Left ventricle myocardium inferior (tissue), 1 donor: ENCODE measurements at regions not wholly inside any gene's neighbourhood (a gene's known extent, or its start where the extent isn't known, plus 50 kb on each side); places are given as distances from the start of the nearest gene placed in this dataset.

Experiments
- DNase-seq: peaks from one replicate; pipeline ENCODE4 v3.0.0-alpha.2; 2020
- H3K27ac ChIP-seq: fragments of 200-600 bp; replicated peaks from 2 replicates; pipeline ENCODE4 v1.8.0; 2021
- H3K27me3 ChIP-seq: fragments of 200-600 bp; 2 replicates; pipeline ENCODE4 v1.8.0; 2021; ENCODE audit warnings: low read depth
- H3K36me3 ChIP-seq: fragments of 200-600 bp; 2 replicates; pipeline ENCODE4 v1.8.0; 2021
- H3K4me1 ChIP-seq: fragments of 200-600 bp; 2 replicates; pipeline ENCODE4 v1.8.0; 2021
- H3K4me3 ChIP-seq: fragments of 200-600 bp; 2 replicates; pipeline ENCODE4 v1.8.0; 2021; ENCODE audit warnings: mild to moderate bottlenecking, moderate library complexity
- H3K9me3 ChIP-seq: fragments of 200-600 bp; replicated peaks from 2 replicates; pipeline ENCODE4 v1.8.0; 2021
- CTCF ChIP-seq: fragments of 200-600 bp; IDR thresholded peaks from 2 replicates; pipeline ENCODE4 v1.8.0; 2021; ENCODE audit warnings: antibody characterized with exemption, mild to moderate bottlenecking, borderline replicate concordance
- intact Hi-C: fragments of 100-400 bp; cut with micrococcal nuclease; formaldehyde crosslinking; loops from one replicate; pipeline ENCODE4 v1.11.0; 2022
- donor health status: DM: no; HTN: yes; CAD: no; lungs with severe emphysema.

DNA sequence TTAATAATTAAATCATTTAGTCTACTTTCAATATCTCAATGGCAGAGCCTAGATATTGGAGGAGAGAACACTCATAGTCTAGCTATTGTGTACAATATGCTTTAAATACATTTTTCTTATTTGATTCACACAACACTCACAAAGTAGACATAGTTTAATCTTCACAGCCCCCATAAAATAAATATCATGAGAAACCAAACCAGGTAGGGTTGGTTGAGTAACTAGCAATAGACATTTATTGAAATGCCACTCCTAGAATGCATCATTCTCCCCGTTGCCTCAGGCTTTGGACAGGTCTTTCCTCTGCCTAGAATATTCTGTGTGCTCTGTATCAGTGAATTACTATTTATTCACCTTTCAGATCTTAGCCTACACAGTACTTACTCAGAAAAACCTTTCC is 141.9 kb downstream of the CEMIP2 start:
- intact Hi-C loops: no loop called here
- Histone ChIP-seq H3K4me1 (peaks cover 14% of the 10 kb centered on the region), H3K4me3 (no peak overlapping the region), H3K9me3 (no peaks in the 10 kb centered on the region), H3K36me3 (no peaks in the 10 kb centered on the region), H3K27ac (no peak overlapping the region), H3K27me3 (no peaks in the 10 kb centered on the region)
- no peak for TF ChIP-seq CTCF
- DNase-seq: no peak

DNA sequence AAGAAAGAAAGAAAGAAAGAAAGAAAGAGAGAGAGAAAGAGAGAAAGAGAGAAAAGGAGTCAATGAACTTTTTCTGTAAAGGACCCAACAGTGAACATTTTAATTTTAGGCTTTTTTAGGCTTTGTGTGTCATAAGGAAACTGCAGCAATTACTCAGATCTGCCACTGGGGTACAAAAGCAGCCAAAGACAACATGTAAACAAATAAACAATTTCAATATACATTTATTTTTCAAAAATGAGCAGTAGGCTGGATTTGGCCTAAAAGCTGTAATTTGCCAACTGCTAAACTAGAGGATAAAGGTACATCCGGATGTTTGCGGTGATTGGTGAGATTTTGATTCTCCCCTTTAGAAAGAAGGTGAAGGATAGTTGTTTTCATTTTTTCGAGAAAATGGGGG is 143.6 kb downstream of the CEMIP2 start:
- TF ChIP-seq CTCF: no peak
- Histone ChIP-seq H3K4me3 (no peak overlapping the region), H3K9me3 (no peaks in the 10 kb centered on the region), H3K36me3 (no peaks in the 10 kb centered on the region), H3K4me1 (peaks cover under 1% of the 10 kb centered on the region), H3K27ac (no peak overlapping the region), H3K27me3 (no peaks in the 10 kb centered on the region)
- DNase-seq: no peak
- intact Hi-C loops: no loop called here

DNA sequence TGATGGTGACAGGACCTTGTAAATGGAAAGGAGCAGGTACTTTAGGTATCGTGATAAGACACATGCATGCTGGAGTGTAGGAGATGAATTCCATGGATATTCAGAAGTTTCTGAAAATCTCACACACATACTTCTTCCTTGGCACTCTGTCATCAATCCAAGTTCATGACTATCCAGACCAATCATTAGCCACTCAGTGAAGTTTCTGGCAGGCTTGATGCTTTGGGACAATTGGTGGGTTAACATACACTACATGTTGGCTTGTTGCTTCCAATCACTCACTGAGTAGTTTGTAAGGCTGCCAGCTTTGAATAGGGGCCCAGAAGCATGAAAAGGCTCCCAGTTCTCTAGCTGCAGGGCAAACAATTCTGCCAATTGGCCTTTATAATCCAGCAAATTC is 147.6 kb downstream of the CEMIP2 start:
- no peaks in the 10 kb centered on the region for H3K4me1 ChIP-seq
- H3K9me3 ChIP-seq: peaks cover 17% of the 10 kb centered on the region
- no peaks in the 10 kb centered on the region for H3K36me3 ChIP-seq
- H3K27me3 ChIP-seq: no peaks in the 10 kb centered on the region
- no peak for DNase-seq
- H3K4me3 ChIP-seq: no peak overlapping the region
- intact Hi-C loops: no loop called here
- no peak for TF ChIP-seq CTCF
- no peak overlapping the region for H3K27ac ChIP-seq

DNA sequence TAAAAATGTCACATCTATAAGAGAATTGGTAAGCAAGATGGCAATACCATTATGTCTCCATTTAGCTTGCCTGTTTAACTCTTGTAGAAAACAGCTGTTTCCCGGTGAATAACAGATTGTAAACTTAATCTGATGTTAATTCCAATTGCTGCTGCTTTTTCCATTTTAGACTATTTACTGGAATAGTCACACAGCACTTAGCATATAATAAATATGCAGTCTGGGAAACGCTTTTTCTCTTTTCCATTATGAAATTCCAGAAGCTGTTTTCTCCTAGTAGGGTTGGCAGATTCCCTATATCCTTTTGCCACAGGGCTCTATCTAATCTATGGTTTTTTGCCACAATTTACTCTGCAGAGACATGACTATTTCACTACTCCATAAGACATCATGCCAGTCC is 148.0 kb downstream of the CEMIP2 start:
- no peaks in the 10 kb centered on the region for H3K27me3 ChIP-seq
- no peak for TF ChIP-seq CTCF
- DNase-seq: no peak
- H3K9me3 ChIP-seq: peaks cover 17% of the 10 kb centered on the region
- intact Hi-C loops: no loop called here
- no peak overlapping the region for H3K4me3 ChIP-seq
- no peak overlapping the region for H3K27ac ChIP-seq
- H3K36me3 ChIP-seq: no peaks in the 10 kb centered on the region
- no peaks in the 10 kb centered on the region for H3K4me1 ChIP-seq

- no peak for TF ChIP-seq CTCF
- intact Hi-C loops: no loop called here
- DNase-seq: no peak
- peaks cover 17% of the 10 kb centered on the region for H3K9me3 ChIP-seq
- no peak overlapping the region for H3K27ac ChIP-seq
- H3K27me3 ChIP-seq: no peaks in the 10 kb centered on the region
- no peak overlapping the region for H3K4me3 ChIP-seq
- H3K36me3 ChIP-seq: no peaks in the 10 kb centered on the region
- H3K4me1 ChIP-seq: no peaks in the 10 kb centered on the region
Measured at GRCh38 chr9:71619926-71620325, 148.4 kb downstream of the CEMIP2 start.
